Lower lobe of right lung (tissue), 2 donors: ENCODE measurements at regions not wholly inside any gene's neighbourhood (a gene's known extent, or its start where the extent isn't known, plus 50 kb on each side); places are given as distances from the start of the nearest gene placed in this dataset.

ENCODE experiments used
- ATAC-seq, 2 donors: fragments of 200-7000 bp; cut with Tn5 transposase; one replicate each; pipeline ENCODE4 v1.9.1; 2020 to 2022; ENCODE audit warnings: mild to moderate bottlenecking in 2 of 2, moderate library complexity in 2 of 2
- DNase-seq: peaks from one replicate; pipeline ENCODE4 v3.0.0-alpha.2; 2020
- H3K27ac ChIP-seq: fragments of 200-600 bp; one replicate; pipeline ENCODE4 v1.8.0; 2022
- H3K27me3 ChIP-seq: fragments of 200-600 bp; one replicate; pipeline ENCODE4 v1.8.0; 2022; ENCODE audit warnings: low read depth
- H3K36me3 ChIP-seq: fragments of 200-600 bp; one replicate; pipeline ENCODE4 v1.8.0; 2022; ENCODE audit warnings: mild to moderate bottlenecking
- H3K4me1 ChIP-seq: fragments of 200-600 bp; one replicate; pipeline ENCODE4 v1.8.0; 2022
- H3K4me3 ChIP-seq: fragments of 200-600 bp; one replicate; pipeline ENCODE4 v1.8.0; 2022; ENCODE audit warnings: mild to moderate bottlenecking
- H3K9me3 ChIP-seq: fragments of 200-600 bp; one replicate; pipeline ENCODE4 v1.8.0; 2022
- CTCF ChIP-seq: fragments of 200-600 bp; IDR thresholded peaks from one replicate; pipeline ENCODE4 v1.8.0; 2022; ENCODE audit warnings: antibody characterized with exemption, mild to moderate bottlenecking
- intact Hi-C: fragments of 100-400 bp; cut with DNase I; formaldehyde crosslinking; loops from one replicate; pipeline ENCODE4 v1.11.0; 2022
- donor health status: DM: no; HTN: yes; CAD: no; lungs with severe emphysema.

- no peak for DNase-seq
- Histone ChIP-seq H3K4me3 (no peak overlapping the region), H3K4me1 (no peaks in the 10 kb centered on the region), H3K27me3 (no peaks in the 10 kb centered on the region), H3K27ac (no peak overlapping the region), H3K36me3 (no peaks in the 10 kb centered on the region), H3K9me3 (peaks cover 8% of the 10 kb centered on the region)
- intact Hi-C loops: no loop called here
- no peak for ATAC-seq
- TF ChIP-seq CTCF: no peak
Measured at GRCh38 chr2:143877056-143877455, 642.9 kb downstream of the ZEB2 start.

- Histone ChIP-seq H3K4me1 (no peaks in the 10 kb centered on the region), H3K27ac (no peak overlapping the region), H3K27me3 (no peaks in the 10 kb centered on the region), H3K4me3 (no peak overlapping the region), H3K36me3 (no peaks in the 10 kb centered on the region), H3K9me3 (peaks cover 12% of the 10 kb centered on the region)
- DNase-seq: no peak
- no peak for ATAC-seq
- TF ChIP-seq CTCF: no peak
- intact Hi-C loops: no loop called here
Measured at GRCh38 chr2:143875295-143876233, 644.4 kb downstream of the ZEB2 start.

- no peak for ATAC-seq
Measured at GRCh38 chr2:143873886-143874285, 646.0 kb downstream of the ZEB2 start.

GRCh38 chr2:143870696-143871095 is 649.2 kb downstream of the ZEB2 start:
- Histone ChIP-seq H3K4me3 (no peak overlapping the region), H3K9me3 (peaks cover 16% of the 10 kb centered on the region), H3K27me3 (no peaks in the 10 kb centered on the region), H3K36me3 (no peaks in the 10 kb centered on the region), H3K27ac (no peak overlapping the region), H3K4me1 (no peaks in the 10 kb centered on the region)
- no peak for TF ChIP-seq CTCF
- intact Hi-C loops: no loop called here
- ATAC-seq: no peak
- no peak for DNase-seq

More at GRCh38 chr2:143873886-143874285, 646.0 kb downstream of the ZEB2 start:
- Histone ChIP-seq H3K36me3 (no peaks in the 10 kb centered on the region), H3K27me3 (no peaks in the 10 kb centered on the region), H3K9me3 (peaks cover 16% of the 10 kb centered on the region), H3K27ac (no peak overlapping the region), H3K4me1 (no peaks in the 10 kb centered on the region), H3K4me3 (no peak overlapping the region)
- intact Hi-C loops: no loop called here
- TF ChIP-seq CTCF: no peak
- no peak for DNase-seq

GRCh38 chr2:143856978-143857377 is 662.9 kb downstream of the ZEB2 start:
- intact Hi-C loops: no loop called here
- TF ChIP-seq CTCF: no peak
- ATAC-seq (no peak), DNase-seq (no peak)
- no peak overlapping the region for H3K4me3 ChIP-seq
- H3K27me3 ChIP-seq: no peaks in the 10 kb centered on the region
- H3K4me1 ChIP-seq: no peaks in the 10 kb centered on the region
- no peaks in the 10 kb centered on the region for H3K36me3 ChIP-seq
- no peak overlapping the region for H3K27ac ChIP-seq
- no peaks in the 10 kb centered on the region for H3K9me3 ChIP-seq
